Esophagus muscularis mucosa (tissue), 4 donors: ENCODE measurements at regions not wholly inside any gene's neighbourhood (a gene's known extent, or its start where the extent isn't known, plus 50 kb on each side); places are given as distances from the start of the nearest gene placed in this dataset.
"Not testable (repeated sequence)": the region's sequence is repeated elsewhere in the genome, so short reads cannot be mapped to it uniquely, and the experiment has no call there.

ENCODE experiments used
- DNase-seq: peaks from one replicate; pipeline ENCODE4 v3.0.0-alpha.2; 2017; ENCODE audit errors: extremely low spot score
- H3K27ac ChIP-seq, 4 donors: fragments of 200-600 bp; sonication (generic); replicated peaks in 1 of 4; 1 replicate in 3 of 4; 2 replicates in 1 of 4; pipeline ENCODE4 v1.5.1; 2016 to 2019; ENCODE audit warnings: mild to moderate bottlenecking in 1 of 4
- H3K27me3 ChIP-seq, 4 donors: fragments of 200-600 bp; sonication (generic); one replicate each; pipeline versions ENCODE4 v1.5.1 to v1.6.0; 2016 to 2019
- H3K36me3 ChIP-seq, 4 donors: fragments of 200-600 bp; sonication (generic); one replicate each; pipeline ENCODE4 v1.5.1; 2016 to 2019
- H3K4me1 ChIP-seq, 4 donors: fragments of 200-600 bp; sonication (generic); one replicate each; pipeline ENCODE4 v1.5.1; 2016 to 2019
- H3K4me3 ChIP-seq, 4 donors: fragments of 200-600 bp; sonication (generic); 1 replicate in 2 of 4; 2 replicates in 2 of 4; pipeline ENCODE4 v1.5.1; 2016 to 2019; ENCODE audit warnings: mild to moderate bottlenecking in 4 of 4, moderate library complexity in 1 of 4
- H3K9me3 ChIP-seq, 4 donors: fragments of 200-600 bp; sonication (generic); 1 replicate in 3 of 4; 2 replicates in 1 of 4; pipeline ENCODE4 v1.5.1; 2016 to 2019
- EP300 ChIP-seq: sonication (generic); formaldehyde crosslinking; IDR thresholded peaks from one replicate; pipeline ENCODE4 v1.6.1; 2017; ENCODE audit warnings: antibody characterized with exemption
- POLR2A ChIP-seq: fragments of 450-650 bp; IDR thresholded peaks from one replicate; pipeline ENCODE4 v1.6.1; 2017; ENCODE audit warnings: antibody characterized with exemption, moderate library complexity, mild to moderate bottlenecking, low read depth
- POLR2AphosphoS5 ChIP-seq, 2 donors: sonication (generic); formaldehyde crosslinking; IDR thresholded peaks; one replicate each; pipeline ENCODE4 v1.6.1; 2017; ENCODE audit warnings: antibody characterized with exemption in 2 of 2
- WGBS: methylation state at CpG from one replicate; pipeline ENCODE4 v1.1.5; 2018; 5-methylcytosine and 5-hydroxymethylcytosine counted together
- intact Hi-C: fragments of 100-400 bp; cut with DNase I; formaldehyde crosslinking; loops from one replicate; pipeline ENCODE4 v1.15.1; 2023
- TF ChIP-seq, protein P1 (sequence below), 3 experiments: fragments of 200-600 bp in 2 of 3; fragments of 450-650 bp in 1 of 3; sonication (generic) in 2 of 3; IDR thresholded peaks; one replicate each; pipeline ENCODE4 v1.5.1; 2017 to 2019; ENCODE audit warnings: antibody characterized with exemption in 3 of 3, mild to moderate bottlenecking in 2 of 3, moderate library complexity in 1 of 3

DNA sequence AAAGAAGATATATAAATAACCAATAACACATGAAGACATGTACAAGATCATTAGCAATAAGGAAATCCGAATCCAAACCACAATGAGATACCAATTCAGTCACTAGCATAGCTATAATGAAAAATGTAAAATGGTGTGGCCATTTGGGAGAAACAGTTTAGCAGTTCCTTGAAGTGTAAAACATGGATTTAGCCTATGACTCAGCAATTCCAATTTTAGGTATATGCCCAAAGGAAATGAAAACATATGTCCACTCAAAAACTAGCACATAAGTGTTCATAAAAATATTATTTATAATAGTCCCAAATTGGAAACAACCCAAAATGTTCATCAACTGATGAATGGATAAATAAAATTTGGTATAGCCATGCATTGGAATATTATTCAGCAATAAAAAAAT lies 165.5 kb upstream of the CRIM1 start:
- no peak overlapping the region for H3K27ac ChIP-seq
- H3K27me3 ChIP-seq: no peaks in the 10 kb centered on the region
- intact Hi-C loops: no loop called here
- no peak for TF ChIP-seq POLR2AphosphoS5 (IDR thresholded peaks at IDR 0.05)
- no peak for TF ChIP-seq POLR2A
- no peak for TF ChIP-seq EP300
- TF ChIP-seq, protein P1, sequence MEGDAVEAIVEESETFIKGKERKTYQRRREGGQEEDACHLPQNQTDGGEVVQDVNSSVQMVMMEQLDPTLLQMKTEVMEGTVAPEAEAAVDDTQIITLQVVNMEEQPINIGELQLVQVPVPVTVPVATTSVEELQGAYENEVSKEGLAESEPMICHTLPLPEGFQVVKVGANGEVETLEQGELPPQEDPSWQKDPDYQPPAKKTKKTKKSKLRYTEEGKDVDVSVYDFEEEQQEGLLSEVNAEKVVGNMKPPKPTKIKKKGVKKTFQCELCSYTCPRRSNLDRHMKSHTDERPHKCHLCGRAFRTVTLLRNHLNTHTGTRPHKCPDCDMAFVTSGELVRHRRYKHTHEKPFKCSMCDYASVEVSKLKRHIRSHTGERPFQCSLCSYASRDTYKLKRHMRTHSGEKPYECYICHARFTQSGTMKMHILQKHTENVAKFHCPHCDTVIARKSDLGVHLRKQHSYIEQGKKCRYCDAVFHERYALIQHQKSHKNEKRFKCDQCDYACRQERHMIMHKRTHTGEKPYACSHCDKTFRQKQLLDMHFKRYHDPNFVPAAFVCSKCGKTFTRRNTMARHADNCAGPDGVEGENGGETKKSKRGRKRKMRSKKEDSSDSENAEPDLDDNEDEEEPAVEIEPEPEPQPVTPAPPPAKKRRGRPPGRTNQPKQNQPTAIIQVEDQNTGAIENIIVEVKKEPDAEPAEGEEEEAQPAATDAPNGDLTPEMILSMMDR (IDR thresholded peaks at IDR 0.05): no peak
- H3K4me1 ChIP-seq: no peaks in the 10 kb centered on the region
- 94% methylated on average over 1 of the region's 1 CpG for WGBS
- H3K36me3 ChIP-seq: no peaks in the 10 kb centered on the region
- H3K9me3 ChIP-seq: no peaks in the 10 kb centered on the region
- no peak overlapping the region for H3K4me3 ChIP-seq
- DNase-seq: no peak

DNA sequence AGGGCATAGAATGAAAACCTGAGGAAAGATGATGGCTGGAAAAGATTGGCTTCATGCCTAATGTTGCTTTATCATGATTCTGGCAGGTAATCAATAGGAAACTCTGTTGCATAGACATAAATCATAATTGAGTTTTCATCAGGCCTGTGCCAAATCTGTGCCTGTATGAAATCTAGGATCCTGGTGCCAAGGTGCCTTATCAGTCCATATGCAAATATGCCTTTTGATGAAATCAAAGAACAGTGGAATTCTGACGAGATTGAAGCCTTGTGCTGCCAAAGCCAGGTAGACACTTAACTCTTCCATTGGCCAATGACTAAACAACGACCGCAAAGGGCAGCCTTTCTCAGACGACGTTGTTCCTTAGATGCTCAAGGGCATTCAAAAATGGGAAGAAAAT lies 170.0 kb upstream of the CRIM1 start:
- Histone ChIP-seq H3K27me3 (no peaks in the 10 kb centered on the region), H3K27ac (no peak overlapping the region), H3K4me3 (no peak overlapping the region), H3K9me3 (no peaks in the 10 kb centered on the region), H3K4me1 (no peaks in the 10 kb centered on the region), H3K36me3 (no peaks in the 10 kb centered on the region)
- intact Hi-C loops: no loop called here
- WGBS: 86% methylated on average over 5 of the region's 5 CpGs
- DNase-seq: no peak
- no peak for TF ChIP-seq POLR2AphosphoS5 (IDR thresholded peaks at IDR 0.05)
- no peak for TF ChIP-seq EP300
- no peak for TF ChIP-seq POLR2A
- TF ChIP-seq, protein P1 (IDR thresholded peaks at IDR 0.05): no peak

DNA sequence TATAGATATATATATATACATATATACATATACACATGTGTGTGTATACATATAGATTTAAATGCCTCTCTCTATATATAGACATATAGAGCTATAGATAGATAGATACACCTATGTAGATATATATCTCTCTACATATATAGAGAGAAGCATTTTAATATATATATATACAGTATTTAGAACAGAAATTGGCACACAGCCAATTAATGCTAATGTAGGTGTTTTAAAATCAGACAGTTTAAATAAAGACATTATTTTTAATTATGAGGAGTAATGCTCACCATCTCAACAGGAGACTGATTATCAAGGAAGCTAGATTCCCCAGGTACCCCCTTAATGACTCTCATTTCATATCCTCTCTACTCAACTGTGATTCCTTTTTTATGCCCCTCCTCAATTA lies 170.7 kb upstream of the CRIM1 start:
- no peak for TF ChIP-seq POLR2AphosphoS5 (IDR thresholded peaks at IDR 0.05)
- TF ChIP-seq POLR2A: no peak
- intact Hi-C loops: no loop called here

DNA sequence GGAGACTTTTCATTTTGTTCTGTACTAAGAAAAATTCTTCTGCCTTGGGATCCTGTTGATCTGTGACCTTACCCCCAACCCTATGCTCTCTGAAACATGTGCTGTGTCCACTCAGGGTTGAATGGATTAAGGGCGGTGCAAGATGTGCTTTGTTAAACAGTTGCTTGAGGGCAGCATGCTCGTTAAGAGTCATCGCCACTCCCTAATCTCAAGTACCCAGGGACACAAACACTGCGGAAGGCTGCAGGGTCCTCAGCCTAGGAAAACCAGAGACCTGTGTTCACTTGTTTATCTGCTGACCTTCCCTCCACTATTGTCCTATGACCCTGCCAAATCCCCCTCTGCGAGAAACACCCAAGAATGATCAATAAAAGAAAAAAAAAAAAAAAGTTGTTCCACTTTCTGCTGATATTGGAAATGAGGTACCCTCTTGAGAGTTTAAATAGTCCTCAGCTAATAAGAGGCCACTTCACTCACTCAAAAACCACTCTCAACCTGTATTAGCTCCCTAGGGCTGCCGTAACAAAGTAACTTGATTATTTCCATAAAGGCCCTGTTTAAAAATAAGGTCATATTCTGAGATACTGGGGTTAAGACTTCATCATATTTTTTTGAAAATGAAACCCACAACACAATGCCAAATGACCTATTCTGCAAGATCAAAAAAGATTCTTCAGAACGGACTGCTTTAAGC lies 174.6 kb upstream of the CRIM1 start:
- DNase-seq, H3K36me3 ChIP-seq, intact Hi-C loops, H3K4me1 ChIP-seq, H3K9me3 ChIP-seq, H3K4me3 ChIP-seq, H3K27me3 ChIP-seq, H3K27ac ChIP-seq: not testable (repeated sequence)
- 91% methylated on average over 6 of the region's 7 CpGs for WGBS

More for the DNA sequence above, 170.7 kb upstream of the CRIM1 start:
- Histone ChIP-seq H3K9me3 (no peaks in the 10 kb centered on the region), H3K4me3 (no peak overlapping the region), H3K27me3 (no peaks in the 10 kb centered on the region), H3K4me1 (no peaks in the 10 kb centered on the region), H3K27ac (no peak overlapping the region), H3K36me3 (no peaks in the 10 kb centered on the region)
- DNase-seq: no peak

DNA sequence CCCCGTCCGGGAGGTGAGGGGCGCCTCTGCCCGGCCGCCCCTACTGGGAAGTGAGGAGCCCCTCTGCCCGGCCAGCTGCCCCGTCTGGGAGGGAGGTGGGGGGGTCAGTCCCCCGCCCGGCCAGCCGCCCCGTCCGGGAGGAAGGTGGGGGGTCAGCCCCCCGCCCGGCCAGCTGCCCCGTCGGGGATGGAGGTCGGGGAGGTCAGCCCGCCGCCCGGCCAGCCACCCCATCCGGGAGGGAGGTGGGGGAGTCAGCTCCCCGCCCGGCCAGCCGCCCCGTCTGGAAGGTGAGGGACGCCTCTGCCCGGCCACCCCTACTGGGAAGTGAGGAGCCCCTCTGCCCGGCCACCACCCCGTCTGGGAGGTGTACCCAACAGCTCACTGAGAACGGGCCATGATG lies 175.3 kb upstream of the CRIM1 start:
- DNase-seq: not testable (repeated sequence)
- no CpG with 5 or more reads among the region's 30 CpGs for WGBS

DNA sequence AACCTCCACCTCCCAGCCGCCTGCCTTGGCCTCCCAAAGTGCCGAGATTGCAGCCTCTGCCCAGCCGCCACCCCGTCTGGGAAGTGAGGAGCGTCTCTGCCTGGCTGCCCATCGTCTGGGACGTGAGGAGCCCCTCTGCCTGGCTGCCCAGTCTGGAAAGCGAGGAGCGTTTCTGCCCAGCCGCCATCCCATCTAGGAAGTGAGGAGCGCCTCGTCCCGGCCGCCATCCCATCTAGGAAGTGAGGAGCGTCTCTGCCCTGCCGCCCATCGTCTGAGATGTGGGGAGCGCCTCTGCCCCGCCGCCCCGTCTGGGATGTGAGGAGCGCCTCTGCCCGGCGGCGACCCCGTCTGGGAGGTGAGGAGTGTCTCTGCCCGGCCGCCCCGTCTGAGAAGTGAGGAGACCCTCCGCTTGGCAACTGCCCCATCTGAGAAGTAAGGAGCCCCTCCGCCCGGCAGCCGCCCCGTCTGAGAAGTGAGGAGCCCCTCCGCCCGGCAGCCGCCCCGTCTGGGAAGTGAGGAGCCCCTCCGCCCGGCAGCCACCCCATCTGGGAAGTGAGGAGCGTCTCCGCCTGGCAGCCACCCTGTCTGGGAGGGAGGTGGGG lies 175.8 kb upstream of the CRIM1 start:
- H3K27ac ChIP-seq, intact Hi-C loops, H3K36me3 ChIP-seq, H3K9me3 ChIP-seq, H3K4me1 ChIP-seq, H3K27me3 ChIP-seq, H3K4me3 ChIP-seq, DNase-seq: not testable (repeated sequence)
- 97% methylated on average over 17 of the region's 42 CpGs for WGBS

More for the DNA sequence above, 175.3 kb upstream of the CRIM1 start:
- H3K9me3 ChIP-seq, intact Hi-C loops, H3K27me3 ChIP-seq, H3K36me3 ChIP-seq, H3K4me1 ChIP-seq, H3K27ac ChIP-seq, H3K4me3 ChIP-seq: not testable (repeated sequence)

DNA sequence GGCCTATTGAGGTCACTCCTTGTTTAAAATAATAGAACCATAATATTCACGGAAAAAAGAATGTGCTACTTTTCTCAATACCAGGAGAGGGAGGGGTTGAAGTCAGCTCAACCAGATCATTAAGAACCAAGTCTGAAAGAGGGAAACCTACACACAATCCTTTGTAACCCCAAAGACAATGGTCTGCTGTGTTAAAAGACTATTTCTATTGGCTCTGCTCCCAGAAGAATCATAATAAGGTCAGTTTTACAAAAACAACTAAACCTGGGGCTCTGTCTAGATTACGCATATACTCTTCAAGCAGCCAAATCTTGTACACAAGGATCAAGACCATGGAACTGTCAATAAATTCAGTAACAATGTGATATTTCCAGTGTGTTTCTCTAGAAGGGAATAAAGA lies 177.2 kb upstream of the CRIM1 start:
- Histone ChIP-seq H3K27ac (no peak overlapping the region), H3K4me1 (no peaks in the 10 kb centered on the region), H3K36me3 (no peaks in the 10 kb centered on the region), H3K4me3 (no peak overlapping the region), H3K9me3 (no peaks in the 10 kb centered on the region), H3K27me3 (no peaks in the 10 kb centered on the region)
- DNase-seq: no peak
- 63% methylated on average over 2 of the region's 2 CpGs for WGBS
- intact Hi-C loops: no loop called here
- TF ChIP-seq POLR2A: no peak
- TF ChIP-seq, protein P1 (IDR thresholded peaks at IDR 0.05): no peak
- TF ChIP-seq POLR2AphosphoS5 (IDR thresholded peaks at IDR 0.05): no peak
- no peak for TF ChIP-seq EP300
